ENCODE measurements at regions not wholly inside any gene's neighbourhood (a gene's known extent, or its start where the extent isn't known, plus 50 kb on each side); places are given as distances from the start of the nearest gene placed in this dataset.

DNA sequence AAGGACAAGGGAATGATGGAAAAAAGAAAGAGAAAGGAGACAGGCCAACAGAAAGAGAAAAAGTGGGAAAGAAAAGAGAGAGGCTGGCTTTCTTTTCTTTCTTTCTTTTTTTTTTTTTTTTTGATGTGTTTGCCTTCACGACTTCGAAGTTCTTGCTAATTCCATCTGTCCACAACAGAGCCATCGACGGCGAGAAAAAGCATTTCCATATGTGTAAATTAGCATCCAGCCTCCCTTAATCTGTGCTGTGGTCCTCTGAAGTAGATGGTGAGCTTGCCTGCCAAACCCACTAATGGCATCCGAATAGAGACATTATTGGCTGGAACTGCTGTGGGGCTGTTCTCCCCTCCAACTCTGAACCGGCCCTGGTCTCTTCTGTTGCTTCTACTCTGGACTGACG, 997.4 kb downstream of the BCL11B start:
- no peak for DNase-seq (ENCODE audit: low spot score)

DNA sequence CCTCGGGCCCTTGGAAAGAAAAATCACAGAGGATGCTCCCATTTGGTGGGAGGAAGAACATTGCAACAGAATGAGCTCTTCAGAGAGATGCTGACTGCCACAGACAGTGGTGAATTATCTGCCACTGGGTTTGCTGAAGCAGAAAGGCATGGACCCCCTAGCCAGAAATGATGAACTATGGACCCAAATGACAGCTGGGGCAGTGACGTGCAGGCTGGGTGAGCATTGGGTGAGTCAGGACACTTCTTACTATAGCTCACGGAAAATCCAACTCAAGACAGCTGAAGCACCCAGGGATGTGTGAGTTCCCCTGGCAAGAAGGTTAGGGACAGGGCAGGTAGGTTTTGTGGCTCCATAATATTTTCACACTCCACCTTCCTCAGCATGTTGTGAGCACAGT, 993.2 kb downstream of the BCL11B start:
- no peak for DNase-seq (ENCODE audit: low spot score)

DNA sequence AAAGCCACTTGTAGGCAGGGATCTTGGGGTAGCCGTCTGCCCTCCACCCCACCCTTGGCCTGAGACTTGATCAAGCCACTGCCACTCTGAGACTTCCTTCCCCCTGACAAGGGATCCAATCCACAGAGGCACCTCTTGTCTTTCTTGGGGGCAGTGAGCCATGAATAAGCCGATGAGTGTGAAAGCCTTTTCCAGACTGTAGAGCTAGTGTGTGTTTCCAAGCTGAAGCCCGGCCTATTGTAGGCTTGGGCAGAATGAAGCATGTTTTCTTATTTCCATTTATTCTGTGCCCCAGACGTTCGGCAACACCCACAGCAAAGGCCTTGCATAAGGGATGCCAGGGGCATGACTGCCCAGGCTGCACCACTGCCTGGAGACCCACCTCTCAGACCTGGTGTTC, 991.6 kb downstream of the BCL11B start:
- DNase-seq (ENCODE audit: low spot score): no peak

DNA sequence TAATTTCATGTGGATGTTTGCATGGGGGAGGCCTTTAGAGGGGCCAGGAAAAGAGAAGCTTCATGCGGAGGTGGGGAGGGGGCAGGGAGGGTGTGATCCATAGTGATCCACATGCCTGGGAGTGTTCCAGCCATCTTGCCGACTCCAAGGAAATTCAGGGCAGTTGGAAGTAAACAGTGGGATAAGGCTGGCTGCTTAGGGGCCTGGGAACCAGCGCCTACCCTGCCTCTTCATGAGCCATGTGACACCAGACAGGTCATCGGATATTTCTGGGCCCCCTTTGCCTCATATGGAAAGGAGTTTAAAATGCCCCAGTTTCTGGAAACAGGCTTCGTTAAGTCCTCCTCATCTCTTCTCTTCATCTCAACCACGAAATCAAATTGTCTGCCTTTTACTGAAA, 983.2 kb downstream of the BCL11B start:
- DNase-seq (ENCODE audit: low spot score): no peak

DNA sequence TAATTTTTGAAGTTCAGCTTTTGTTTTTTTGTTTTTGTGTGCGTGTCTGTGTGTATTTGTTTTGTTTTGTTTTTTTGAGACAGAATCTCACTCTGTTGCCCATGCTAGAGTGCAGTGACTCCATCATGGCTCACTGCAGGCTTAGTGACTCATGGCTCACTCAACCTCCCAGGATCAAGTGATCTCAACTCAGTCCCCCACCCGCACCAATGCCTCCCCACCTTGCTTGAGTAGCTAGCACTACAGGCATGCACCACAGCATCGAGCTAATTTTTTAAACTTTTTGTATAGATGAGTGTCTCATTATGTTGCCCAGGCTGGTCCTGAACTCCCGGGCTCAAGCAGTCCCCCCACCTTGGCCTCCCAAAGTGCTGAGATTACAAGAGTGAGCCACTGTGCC, 981.4 kb downstream of the BCL11B start:
- DNase-seq (ENCODE audit: low spot score): no peak

DNA sequence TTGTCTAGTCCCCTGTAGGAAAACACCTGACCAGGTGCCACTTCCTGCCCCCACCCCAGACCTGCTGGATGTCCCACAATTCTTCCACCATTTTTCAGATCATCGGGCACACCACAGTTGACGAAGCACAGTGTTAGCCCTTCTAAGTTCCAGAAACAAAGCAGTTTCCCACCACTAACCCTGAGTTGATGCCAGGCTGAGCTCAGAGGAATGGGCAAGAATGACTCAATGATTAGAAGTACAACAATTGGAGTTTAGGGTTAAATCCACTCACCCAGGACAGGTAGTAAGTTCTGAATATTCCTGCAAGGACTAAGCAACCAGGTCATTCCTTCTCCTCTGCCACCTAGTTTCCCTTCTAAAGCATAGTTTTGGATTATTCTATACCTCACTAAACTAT, 979.8 kb downstream of the BCL11B start:
- DNase-seq (ENCODE audit: low spot score): no peak

DNA sequence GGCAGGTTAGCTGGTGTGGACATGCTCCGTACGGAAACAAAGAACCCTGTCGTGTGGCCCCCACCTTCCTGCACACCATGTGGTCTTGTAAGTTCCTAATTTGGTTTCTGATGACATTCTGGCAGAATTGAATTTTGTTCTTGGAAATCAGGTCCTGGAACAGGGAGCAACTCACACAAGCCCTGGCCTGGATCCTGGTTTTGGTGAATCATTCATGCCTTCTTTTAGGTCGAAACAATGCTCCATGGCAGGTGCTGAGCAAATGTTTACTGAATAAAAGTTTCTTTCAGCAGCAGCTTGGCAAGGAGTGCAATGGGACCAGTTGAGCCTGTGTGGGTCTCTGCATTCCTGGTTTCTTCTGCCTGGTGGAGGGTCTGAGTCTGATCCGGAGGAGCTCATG, 978.4 kb downstream of the BCL11B start:
- no peak for DNase-seq (ENCODE audit: low spot score)

DNA sequence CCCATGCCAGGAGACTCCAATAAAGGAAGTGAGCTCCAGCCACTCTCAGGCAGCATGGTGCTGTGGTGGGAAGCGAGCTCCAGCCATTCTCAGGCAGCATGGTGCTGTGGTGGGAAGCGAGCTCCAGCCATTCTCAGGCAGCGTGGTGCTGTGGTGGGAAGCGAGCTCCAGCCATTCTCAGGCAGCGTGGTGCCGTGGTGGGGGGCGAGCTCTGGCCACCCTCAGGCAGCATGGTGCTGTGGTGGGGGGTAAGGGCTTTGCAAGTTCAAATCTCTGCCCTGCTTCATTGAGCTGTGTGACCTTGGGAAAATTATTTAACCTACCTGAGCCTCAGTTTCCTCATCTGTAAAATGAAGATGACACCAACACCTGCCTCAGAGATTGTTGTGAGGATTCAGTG, 975.1 kb downstream of the BCL11B start:
- DNase-seq (ENCODE audit: low spot score): no peak

DNA sequence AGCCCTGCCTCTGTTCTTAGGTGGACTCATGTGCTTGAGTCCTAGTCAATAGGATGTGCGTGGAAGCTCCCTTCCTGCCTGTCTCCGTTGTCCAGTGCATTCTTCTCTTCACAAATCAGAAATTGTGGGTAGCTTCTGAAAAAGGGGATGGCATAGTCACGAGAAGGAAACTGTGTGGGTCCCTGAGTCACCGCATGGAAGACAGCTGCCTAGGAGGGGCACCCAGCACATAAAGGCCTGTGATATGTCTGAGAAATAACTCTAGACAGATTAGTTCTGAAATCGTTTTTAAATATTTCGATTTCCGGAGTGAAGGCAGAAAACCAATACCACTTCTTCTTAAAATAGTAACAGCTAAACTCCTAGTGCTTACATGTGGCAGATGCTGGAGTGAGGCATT, 974.4 kb downstream of the BCL11B start:
- no peak for DNase-seq (ENCODE audit: low spot score)

DNA sequence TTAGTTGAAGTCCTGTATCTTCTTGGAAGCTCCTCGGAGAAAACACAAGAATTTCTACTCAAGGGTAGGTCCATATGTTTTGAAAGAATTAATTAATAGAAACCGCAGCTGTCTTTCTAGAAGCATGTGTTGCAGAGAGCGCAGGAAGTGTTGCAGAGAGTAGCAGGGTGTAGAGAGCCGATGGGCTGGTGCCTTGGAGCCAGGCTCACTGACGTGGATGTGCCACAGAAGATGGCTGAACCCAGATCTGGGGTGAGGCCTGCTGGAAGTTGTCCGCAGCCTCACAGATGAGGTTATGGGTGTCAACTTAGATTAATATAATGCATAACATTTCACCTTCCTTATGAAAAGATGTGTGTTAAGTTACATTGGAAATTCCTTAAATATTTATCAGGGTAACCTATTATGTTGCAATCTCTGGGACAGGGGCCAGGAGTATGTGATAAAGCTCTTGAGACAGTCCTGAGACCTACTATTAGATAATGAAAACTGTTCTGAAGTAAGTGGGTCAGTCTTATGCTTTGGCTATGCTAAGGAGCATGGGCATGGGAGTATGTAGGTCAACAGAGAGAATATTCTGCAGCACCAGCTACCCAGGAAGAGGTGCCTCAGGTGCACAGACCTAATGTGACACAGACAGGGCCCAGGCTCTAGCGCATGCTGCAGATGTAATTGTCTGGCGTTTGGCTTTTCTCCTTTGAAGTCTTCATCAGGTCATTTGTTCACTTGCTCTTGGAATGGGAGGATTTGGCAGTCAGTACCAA, 973.3 kb downstream of the BCL11B start:
- DNase-seq (ENCODE audit: low spot score): no peak

DNA sequence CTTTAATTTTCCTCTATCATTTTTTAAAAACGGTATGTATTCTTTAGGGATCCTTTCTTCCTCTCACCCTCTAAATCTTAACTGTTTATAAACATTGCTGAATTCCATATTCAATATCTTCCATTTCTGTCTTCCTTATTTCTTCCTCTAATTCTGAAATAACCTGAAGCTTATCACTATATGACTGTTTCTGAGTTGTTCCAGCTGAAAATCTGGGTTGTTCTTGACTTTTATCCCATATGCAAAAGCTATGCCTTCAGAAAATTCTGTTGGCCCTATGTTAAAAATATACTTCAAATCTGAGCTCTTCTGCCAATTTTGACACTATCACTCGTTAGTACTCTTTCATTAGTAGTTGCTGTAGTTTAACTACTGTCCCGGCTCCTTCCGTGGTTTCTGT, 970.3 kb downstream of the BCL11B start:
- DNase-seq (ENCODE audit: low spot score): no peak

DNA sequence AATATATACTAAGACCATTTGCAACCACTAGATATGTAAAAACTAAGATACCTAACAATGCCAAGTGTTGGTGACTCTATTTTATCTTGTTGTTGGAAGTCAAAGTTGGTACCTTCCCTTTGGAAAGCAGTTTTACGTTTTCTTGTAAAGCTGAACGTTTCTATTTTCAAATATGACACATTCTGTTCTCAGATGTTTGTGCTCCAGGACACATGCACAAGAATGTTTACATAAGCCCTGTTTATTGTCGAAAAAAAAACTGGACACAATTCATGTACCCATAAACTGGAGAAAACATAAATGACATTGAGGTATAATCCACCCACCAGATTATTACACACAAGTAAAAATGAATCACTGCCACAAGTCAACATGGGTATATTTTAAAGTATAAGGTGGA, 967.4 kb downstream of the BCL11B start:
- DNase-seq (ENCODE audit: low spot score): no peak

DNA sequence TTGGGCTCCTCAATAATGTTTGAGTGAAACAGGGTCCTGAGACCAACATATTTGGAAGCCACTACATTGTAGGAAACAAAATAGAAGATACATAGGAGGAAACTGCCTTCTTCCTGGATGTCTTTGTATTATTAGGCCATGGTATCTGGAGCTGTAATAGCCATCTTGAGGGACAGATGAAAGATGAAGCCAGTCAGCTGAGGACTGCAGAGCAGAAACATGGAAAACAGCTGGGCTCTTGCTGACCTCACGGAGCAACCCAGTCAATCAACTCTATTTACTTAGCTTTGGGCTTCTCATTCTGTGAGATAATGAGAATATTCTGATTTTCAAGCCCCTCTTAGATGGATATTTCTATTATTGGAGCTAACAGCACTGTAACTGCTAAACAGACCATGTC, 962.4 kb downstream of the BCL11B start:
- no peak for DNase-seq (ENCODE audit: low spot score)

DNA sequence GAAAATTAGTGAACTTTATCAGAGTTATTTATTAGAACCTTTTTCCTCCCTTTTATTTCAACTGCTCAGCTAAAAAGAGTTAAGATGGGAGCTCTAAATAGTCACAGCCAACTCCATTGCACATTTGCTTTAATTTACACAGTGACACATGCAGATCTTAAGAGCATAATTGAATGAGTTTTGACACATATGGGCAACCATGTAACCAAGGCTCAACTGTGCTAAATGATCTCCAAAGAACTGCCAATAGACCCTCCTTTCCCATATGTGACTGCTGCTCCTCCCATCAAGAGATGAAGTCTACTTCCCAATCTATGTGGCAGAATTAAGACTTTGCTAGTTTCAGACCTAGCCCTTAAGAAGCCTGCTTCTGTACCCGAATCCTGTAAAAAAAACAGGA, 960.0 kb downstream of the BCL11B start:
- DNase-seq (ENCODE audit: low spot score): no peak

DNA sequence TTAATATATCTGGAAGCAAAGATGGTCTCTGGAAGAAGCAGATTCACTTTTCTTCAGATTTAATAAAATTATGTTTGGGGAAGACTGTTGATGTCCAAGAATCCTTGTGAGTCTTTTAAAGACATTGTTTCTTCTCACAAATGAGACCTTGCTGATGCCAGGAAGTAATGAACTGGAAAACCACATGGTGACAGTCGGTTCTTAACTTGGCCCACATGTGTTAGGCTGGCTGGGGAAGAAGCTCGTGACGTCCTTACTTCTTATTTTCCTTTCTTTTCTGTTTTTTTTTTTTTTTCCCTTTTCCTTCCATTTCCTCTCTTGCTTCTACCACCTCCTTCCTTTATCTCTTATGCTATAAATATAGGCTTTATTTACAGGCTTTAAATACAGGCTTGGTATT, 950.2 kb downstream of the BCL11B start:
- DNase-seq (ENCODE audit: low spot score): no peak

DNA sequence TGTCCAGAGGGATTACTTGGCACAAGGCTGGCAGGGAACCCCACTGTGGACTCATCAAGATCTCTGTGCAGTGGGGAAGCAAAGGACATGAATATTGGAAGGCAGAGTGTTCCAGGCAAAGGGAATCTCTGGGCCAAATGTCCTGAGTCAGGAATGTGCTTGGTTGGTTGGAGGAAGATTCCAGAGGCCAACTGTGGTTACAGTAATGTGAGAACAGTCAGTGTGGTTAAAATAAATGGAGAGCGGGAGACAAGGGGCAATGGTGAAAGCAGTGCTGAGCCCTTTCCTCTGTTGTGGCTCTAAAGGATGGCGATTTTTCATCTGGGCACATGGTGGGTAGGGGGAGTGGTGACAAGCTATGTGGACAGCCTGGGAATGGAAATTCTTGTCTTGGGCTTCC, 948.2 kb downstream of the BCL11B start:
- DNase-seq (ENCODE audit: low spot score): peak; percentile 31

DNA sequence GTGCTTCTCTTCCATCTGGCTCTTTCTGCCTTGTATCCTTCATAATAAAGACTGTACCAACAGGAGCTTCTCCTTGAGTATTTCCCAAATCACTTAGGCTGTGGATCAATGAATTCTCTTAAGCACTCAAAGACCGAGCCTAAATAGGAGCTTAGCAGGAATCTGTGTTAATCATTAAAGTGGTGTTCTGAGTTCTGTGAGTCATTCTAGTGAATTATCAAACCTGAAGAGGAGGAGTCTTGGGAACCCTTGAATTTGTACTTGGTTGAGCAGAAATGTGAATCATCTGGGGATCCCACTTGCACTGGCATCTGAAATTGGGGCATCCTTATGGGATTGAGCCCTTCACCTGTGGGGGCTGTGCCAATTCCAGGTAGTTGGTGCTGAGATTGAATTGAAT, 946.2 kb downstream of the BCL11B start:
- DNase-seq (ENCODE audit: low spot score): no peak

DNA sequence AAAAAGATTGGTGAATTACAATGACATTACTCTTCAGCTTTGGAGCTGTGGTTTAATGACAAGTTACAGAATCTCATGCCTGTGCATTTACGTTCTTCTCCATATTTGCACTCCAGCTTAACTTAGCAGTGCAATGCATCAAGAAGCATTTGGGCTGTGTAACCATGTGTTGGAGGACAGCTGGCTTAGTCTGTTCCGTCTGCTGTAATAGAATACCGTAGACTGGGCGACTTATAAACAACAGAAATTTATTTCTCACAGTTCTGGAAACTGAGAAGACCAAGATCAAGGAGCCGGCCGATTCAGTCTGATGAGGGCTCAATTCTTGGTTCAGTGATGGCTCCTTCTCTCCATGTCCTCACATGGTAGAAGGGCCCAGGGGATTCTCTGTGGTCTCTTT, 943.5 kb downstream of the BCL11B start:
- no peak for DNase-seq (ENCODE audit: low spot score)

DNA sequence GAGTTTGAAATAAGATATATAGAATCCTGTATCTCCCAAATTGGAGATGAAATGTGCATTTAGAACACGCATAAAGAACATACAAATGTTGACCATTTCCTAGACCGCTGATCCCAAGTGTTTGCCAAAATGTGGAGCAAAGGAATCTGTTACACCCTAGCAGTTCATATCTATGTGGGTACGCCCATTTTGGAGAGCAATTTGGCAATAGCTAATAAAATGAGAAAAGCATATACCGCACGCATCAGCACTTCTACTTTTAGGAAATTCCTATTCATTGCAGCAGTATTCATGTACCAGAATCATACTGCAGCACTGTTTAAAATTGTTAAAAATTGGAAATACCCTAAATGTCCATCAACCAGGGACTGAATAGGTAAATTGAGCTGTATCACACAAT, 937.8 kb downstream of the BCL11B start:
- DNase-seq (ENCODE audit: low spot score): no peak

DNA sequence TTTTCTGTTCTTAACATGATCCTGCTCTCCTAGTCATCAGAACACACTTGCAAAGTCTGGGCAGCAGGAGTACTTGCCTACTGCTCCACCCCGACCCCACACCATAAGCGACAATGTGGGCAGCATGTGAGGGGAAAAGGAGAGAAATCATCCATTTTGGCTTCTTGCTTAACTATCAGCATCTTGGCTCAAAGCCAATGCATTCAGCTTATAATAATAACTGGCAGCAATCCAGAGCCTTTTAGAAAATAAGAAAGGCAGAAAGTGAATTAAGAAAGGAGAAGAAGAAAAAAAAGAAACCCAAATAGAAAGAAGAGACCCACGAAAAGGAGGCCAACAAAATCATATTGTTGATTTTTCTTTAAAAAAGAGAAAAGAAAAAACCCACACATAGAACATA, 930.8 kb downstream of the BCL11B start:
- DNase-seq (ENCODE audit: low spot score): no peak

DNA sequence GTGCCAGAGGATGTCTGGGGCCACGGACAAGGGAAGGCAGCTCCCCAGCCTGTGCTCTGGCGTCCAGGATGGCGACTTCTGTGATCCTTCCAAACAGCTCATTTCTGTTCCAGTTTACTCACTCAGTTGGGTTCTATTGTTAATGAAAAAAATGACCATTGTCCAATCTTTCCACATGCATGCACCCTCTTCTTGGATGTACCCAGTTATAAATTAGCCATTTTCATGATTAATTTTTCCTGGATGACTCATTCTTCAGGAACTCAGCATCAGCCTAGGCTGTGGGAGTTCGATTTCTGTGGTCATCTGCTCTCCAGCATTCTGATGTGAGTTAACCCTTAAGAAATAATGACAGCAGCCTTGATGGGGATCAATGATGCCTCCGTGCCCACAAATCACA, 926.8 kb downstream of the BCL11B start:
- DNase-seq (ENCODE audit: low spot score): no peak

DNA sequence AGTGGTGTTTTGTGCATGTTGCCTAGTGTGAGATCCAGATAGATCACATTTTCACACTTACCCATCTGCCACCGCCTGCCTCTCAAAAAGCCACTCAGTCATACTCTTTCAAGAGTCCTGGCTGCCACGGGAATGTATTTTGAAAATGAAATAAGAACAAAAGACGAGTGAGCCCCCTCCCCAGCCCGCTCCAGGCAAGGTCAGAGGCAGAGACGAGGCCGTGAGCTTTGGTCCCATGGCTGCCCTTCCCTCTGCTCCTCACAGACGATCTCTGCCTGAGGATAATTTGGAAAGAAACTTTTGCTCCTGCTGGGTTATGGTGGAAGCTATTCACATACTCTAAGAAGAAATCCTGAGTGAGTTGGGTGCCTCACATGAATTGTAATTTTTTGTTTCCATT, 924.3 kb downstream of the BCL11B start:
- DNase-seq (ENCODE audit: low spot score): no peak

DNA sequence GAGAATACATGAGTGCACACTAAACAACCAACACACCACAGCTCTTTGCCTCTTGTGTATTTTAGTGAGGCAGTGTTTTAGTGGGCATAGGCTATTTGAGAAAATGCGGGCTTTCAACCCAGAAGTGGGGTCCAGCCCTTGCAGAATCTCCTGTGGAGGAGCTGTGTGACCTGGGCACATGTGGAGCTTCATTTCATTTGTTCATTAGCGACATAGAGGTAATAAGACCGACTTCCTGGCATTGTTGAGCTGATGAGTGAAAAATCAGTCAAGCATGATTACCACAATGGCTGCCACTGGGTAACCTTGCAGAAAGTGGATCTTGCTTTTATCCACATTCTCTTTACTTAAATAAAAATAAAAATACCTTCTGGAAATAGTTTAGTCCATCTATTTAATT, 923.5 kb downstream of the BCL11B start:
- no peak for DNase-seq (ENCODE audit: low spot score)

DNA sequence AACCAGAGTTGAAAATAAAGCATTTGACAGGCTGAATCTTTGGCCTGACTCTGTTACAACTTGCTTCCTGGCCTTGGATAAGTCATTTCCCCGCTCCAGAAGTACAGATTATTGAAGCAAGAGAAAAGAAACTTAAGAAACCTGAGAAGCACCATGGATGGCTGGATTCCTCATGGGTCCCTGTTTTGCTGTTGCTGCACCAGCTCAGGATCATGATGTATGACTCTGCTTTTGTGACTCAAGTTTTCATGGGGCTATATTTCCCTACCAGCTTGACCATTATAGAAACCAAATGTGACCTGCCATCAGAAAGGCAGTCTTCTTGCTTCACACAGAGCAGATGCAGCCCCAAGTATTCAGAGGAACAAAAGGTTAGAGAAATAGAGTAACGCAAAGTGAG, 921.8 kb downstream of the BCL11B start:
- no peak for DNase-seq (ENCODE audit: low spot score)

DNA sequence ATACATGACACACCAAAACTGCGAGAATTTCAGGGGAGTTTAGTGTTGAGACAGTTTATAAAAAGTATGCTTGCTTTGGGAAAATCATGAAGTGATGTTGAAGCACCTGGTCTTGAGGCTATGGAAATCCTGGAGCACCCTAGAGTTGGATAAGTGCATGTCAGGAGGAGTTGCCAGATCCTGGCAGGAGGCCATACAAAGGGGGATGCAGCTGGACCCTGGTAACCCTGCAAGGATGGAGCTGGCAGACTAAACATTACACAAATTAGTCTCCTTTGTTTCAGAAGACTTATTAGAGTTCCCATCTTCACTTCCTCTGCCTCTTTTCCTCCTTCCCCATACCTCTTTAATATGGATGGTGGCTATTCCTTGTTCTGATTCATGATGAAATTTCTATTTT, 907.0 kb downstream of the BCL11B start:
- no peak for DNase-seq (ENCODE audit: low spot score)
